HCT116 (cell line): ENCODE measurements at regions not wholly inside any gene's neighbourhood (a gene's known extent, or its start where the extent isn't known, plus 50 kb on each side); places are given as distances from the start of the nearest gene placed in this dataset.

Experiments used
- ATAC-seq: fragments of 200-7000 bp; cut with Tn5 transposase; 2 replicates; pipeline ENCODE4 v1.9.1; 2020; ENCODE audit warnings: mild to moderate bottlenecking, moderate library complexity
- BruUV-seq: library from RNA; stranded (reverse); fragments of 400-500 nt; replicated peaks from 2 replicates; lab custom pipeline; 2021; lab: Mats Ljungman, UMichigan
- CTCF ChIA-PET: fragments of 300-600 bp; sonication (Branson Sonifier 250); formaldehyde crosslinking; loops from one replicate; lab custom pipeline; 2021; ENCODE audit warnings: antibody characterized with exemption; lab: Charles Lee
- POLR2A ChIA-PET: fragments of 300-600, 350-600 bp; sonication (Branson Sonifier 250); formaldehyde crosslinking; loops from one replicate; lab custom pipeline; 2021; ENCODE audit warnings: antibody characterized with exemption; lab: Charles Lee
- RAD21 ChIA-PET, 2 experiments: fragments of 300-600 bp; sonication (Branson Sonifier 250); formaldehyde crosslinking; loops; one replicate each; lab custom pipeline; 2023; ENCODE audit warnings: low total read pairs in 2 of 2; ENCODE audit not compliant: uncharacterized antibody in 2 of 2, unreplicated experiment in 2 of 2, low non-redundant PET in 1 of 2; lab: Charles Lee
- DNase-seq: peaks from one replicate; pipeline ENCODE4 v3.0.0-alpha.2; 2010; ENCODE audit warnings: low read depth, low spot score
- H2AFZ ChIP-seq: fragments of 200-600 bp; shearing (Covaris generic), sonication (generic); 2 replicates; pipeline ENCODE4 v1.6.1; 2017; ENCODE audit warnings: low read depth, mixed run types, mixed read lengths, antibody characterized with exemption, low read length; ENCODE audit not compliant: poor library complexity, severe bottlenecking
- H3K27ac ChIP-seq: 2 replicates; pipeline ENCODE4 v1.5.1; 2012; ENCODE audit warnings: low read depth, low read length
- H3K27me3 ChIP-seq: fragments of 200-600 bp; sonication (generic); 2 replicates; pipeline ENCODE4 v1.6.1; 2016; ENCODE audit warnings: mixed run types, low read length, mixed read lengths; ENCODE audit not compliant: insufficient read depth
- H3K36me3 ChIP-seq, 2 experiments: fragments of 200-500 bp in 1 of 2; fragments of 200-600 bp in 1 of 2; sonication (Bioruptor generic) in 1 of 2; sonication (generic) in 1 of 2; 2 replicates each; pipeline versions ENCODE4 v1.5.1 to v1.6.1; 2014 to 2016; ENCODE audit warnings: low read length in 2 of 2, inconsistent platforms in 1 of 2, mixed read lengths in 1 of 2, mixed run types in 1 of 2; ENCODE audit not compliant: insufficient read depth in 2 of 2, control insufficient read depth in 1 of 2
- H3K4me1 ChIP-seq, 2 experiments: fragments of 200-600 bp in 1 of 2; sonication (generic) in 1 of 2; 2 replicates each; pipeline versions ENCODE4 v1.5.1 to v1.6.1; 2012 to 2017; ENCODE audit warnings: low read length in 2 of 2, inconsistent platforms in 1 of 2, mild to moderate bottlenecking in 1 of 2, mixed read lengths in 1 of 2, mixed run types in 1 of 2, moderate library complexity in 1 of 2; ENCODE audit not compliant: insufficient read depth in 2 of 2, control insufficient read depth in 1 of 2
- H3K4me2 ChIP-seq: fragments of 200-600 bp; sonication (generic); 2 replicates; pipeline ENCODE4 v1.6.1; 2017; ENCODE audit warnings: mixed run types, low read length, mixed read lengths
- H3K4me3 ChIP-seq, 2 experiments: fragments of 200-600 bp in 1 of 2; sonication (generic) in 1 of 2; replicated peaks in 1 of 2; 2 replicates each; pipeline ENCODE4 v1.5.1; 2011 to 2016; ENCODE audit warnings: low read length in 2 of 2, control low read depth in 1 of 2, low read depth in 1 of 2, mild to moderate bottlenecking in 1 of 2, mixed read lengths in 1 of 2, mixed run types in 1 of 2
- H3K79me2 ChIP-seq: fragments of 200-600 bp; sonication (generic); 2 replicates; pipeline ENCODE4 v1.6.1; 2017; ENCODE audit warnings: mild to moderate bottlenecking, mixed run types, low read length, moderate library complexity, mixed read lengths; ENCODE audit not compliant: insufficient read depth
- H3K9ac ChIP-seq: fragments of 200-600 bp; sonication (generic); 2 replicates; pipeline ENCODE4 v1.6.1; 2016; ENCODE audit warnings: low read length, mixed read lengths
- H3K9me2 ChIP-seq: fragments of 200-600 bp; sonication (generic), shearing (Covaris generic); 2 replicates; pipeline ENCODE4 v1.6.1; 2017; ENCODE audit warnings: mixed run types, mild to moderate bottlenecking, moderate library complexity; ENCODE audit not compliant: insufficient read depth
- H3K9me3 ChIP-seq, 2 experiments: fragments of 200-500 bp in 1 of 2; fragments of 200-600 bp in 1 of 2; sonication (Bioruptor generic) in 1 of 2; sonication (generic) in 1 of 2; 2 replicates each; pipeline ENCODE4 v1.6.1; 2014 to 2017; ENCODE audit warnings: low read length in 2 of 2, mixed read lengths in 2 of 2, inconsistent platforms in 1 of 2, low read depth in 1 of 2, mild to moderate bottlenecking in 1 of 2, mixed run types in 1 of 2, moderate library complexity in 1 of 2; ENCODE audit not compliant: control insufficient read depth in 1 of 2, insufficient read depth in 1 of 2
- H4K20me1 ChIP-seq: fragments of 200-600 bp; sonication (generic), shearing (Covaris generic); 2 replicates; pipeline ENCODE4 v1.6.1; 2017; ENCODE audit warnings: mixed run types, mild to moderate bottlenecking, moderate library complexity; ENCODE audit not compliant: insufficient read depth
- CEBPB ChIP-seq: IDR thresholded peaks from 2 replicates; pipeline ENCODE4 v1.6.1; 2012; ENCODE audit warnings: low read depth
- EGR1 ChIP-seq: IDR thresholded peaks from 2 replicates; pipeline ENCODE4 v1.6.1; 2012; ENCODE audit warnings: low read depth
- ELF1 ChIP-seq: IDR thresholded peaks from 2 replicates; pipeline ENCODE4 v1.6.1; 2012; ENCODE audit warnings: low read depth, borderline replicate concordance
- EZH2phosphoT487 ChIP-seq: fragments of 200-600 bp; IDR thresholded peaks from 2 replicates; pipeline ENCODE4 v1.6.1; 2018; ENCODE audit warnings: antibody characterized with exemption, borderline replicate concordance
- FOSL1 ChIP-seq: IDR thresholded peaks from 2 replicates; pipeline ENCODE4 v1.6.1; 2012; ENCODE audit warnings: low read depth
- JUND ChIP-seq: IDR thresholded peaks from 2 replicates; pipeline ENCODE4 v1.6.1; 2012
- RAD21 ChIP-seq: IDR thresholded peaks from 2 replicates; pipeline ENCODE4 v1.6.1; 2012; ENCODE audit warnings: low read depth, mild to moderate bottlenecking
- YY1 ChIP-seq: IDR thresholded peaks from 2 replicates; pipeline ENCODE4 v1.6.1; 2011; ENCODE audit warnings: low read length, low read depth, moderate library complexity, mild to moderate bottlenecking; ENCODE audit not compliant: insufficient replicate concordance; ENCODE audit errors: extremely low read depth
- ZFX ChIP-seq: fragments of 450-650 bp; IDR thresholded peaks from 2 replicates; pipeline ENCODE4 v1.6.1; 2017
- intact Hi-C: fragments of 100-400 bp; cut with micrococcal nuclease; formaldehyde crosslinking; loops from 2 replicates; pipeline ENCODE4 v1.10.0; 2022
- TF ChIP-seq, protein P1 (sequence below), 3 experiments: fragments of 200-600 bp in 1 of 3; sonication (generic) in 1 of 3; IDR thresholded peaks in 2 of 3; conservative IDR thresholded peaks in 1 of 3; 2 replicates each; pipeline ENCODE4 v1.5.1; 2012 to 2017; ENCODE audit warnings: low read depth in 2 of 3, low read length in 2 of 3, antibody characterized with exemption in 1 of 3, borderline replicate concordance in 1 of 3, control low read depth in 1 of 3, mild to moderate bottlenecking in 1 of 3, mixed read lengths in 1 of 3, mixed run types in 1 of 3, moderate library complexity in 1 of 3; ENCODE audit not compliant: insufficient read depth in 1 of 3
- TF ChIP-seq, protein P2 (sequence below): IDR thresholded peaks from 2 replicates; pipeline ENCODE4 v1.6.1; 2011; ENCODE audit warnings: mild to moderate bottlenecking, low read length, moderate library complexity; ENCODE audit not compliant: insufficient replicate concordance; ENCODE audit errors: extremely low read depth

DNA sequence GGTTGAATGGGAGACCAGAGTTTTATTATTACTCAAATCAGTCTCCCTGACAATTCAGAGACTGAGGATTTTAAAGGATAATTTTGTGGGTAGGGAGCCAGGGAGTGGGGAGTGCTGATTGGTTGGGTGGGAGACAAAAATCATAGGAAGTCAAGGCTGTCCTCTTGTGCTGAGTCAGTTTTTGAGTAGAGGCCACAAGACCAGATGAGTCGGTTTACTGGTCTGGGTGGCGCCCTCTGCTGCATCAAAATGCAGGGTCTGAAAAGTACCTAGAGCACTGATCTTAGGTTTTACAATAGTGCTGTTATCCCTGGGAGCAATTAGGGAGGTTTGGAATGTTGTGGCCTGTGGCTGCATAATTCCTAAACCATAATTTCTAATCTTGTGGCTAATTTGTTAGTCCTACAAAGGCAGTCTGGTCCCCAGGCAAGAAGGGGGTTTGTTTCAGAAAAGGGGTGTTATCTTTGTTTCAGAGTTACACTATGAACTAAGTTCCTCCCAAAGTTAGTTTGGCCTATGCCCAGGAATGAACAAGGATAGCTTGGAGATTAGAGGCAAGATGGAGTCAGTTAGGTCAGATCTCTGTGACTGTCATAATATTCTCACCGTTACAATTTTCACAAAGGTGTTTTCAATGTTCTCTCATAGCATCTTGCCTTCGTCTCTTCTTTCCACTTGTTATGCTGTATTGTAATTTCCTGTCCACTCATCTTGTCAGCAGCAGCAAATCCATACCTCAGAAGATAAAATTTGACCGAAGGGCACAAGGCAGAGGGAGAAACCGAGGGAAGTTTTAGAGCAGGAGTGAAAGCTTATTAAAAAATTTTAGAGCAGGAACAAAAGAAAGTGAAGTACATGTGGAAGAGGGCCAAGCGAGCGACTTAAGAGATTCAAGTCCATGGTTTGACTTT, 59.2 kb upstream of the CLINT1 start:
- BruUV-seq, result no TSS peak
- no peaks in the 10 kb centered on the region for H3K27me3 ChIP-seq
- TF ChIP-seq ELF1 (no peak), CEBPB (no peak), JUND (0 out of 2 replicates have a peak, but pooled peaks have one; percentile 11), EGR1 (no peak), ZFX (no peak), RAD21 (peak; percentile 71), FOSL1 (no peak), EZH2phosphoT487 (no peak), YY1 (peak; percentile 16)
- TF ChIP-seq, protein P1, sequence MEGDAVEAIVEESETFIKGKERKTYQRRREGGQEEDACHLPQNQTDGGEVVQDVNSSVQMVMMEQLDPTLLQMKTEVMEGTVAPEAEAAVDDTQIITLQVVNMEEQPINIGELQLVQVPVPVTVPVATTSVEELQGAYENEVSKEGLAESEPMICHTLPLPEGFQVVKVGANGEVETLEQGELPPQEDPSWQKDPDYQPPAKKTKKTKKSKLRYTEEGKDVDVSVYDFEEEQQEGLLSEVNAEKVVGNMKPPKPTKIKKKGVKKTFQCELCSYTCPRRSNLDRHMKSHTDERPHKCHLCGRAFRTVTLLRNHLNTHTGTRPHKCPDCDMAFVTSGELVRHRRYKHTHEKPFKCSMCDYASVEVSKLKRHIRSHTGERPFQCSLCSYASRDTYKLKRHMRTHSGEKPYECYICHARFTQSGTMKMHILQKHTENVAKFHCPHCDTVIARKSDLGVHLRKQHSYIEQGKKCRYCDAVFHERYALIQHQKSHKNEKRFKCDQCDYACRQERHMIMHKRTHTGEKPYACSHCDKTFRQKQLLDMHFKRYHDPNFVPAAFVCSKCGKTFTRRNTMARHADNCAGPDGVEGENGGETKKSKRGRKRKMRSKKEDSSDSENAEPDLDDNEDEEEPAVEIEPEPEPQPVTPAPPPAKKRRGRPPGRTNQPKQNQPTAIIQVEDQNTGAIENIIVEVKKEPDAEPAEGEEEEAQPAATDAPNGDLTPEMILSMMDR (IDR thresholded peaks at IDR 0.05 in 2 of 3, conservative IDR thresholded peaks at IDR 0.05 in 1 of 3; ENCODE audit: borderline replicate concordance in 1 of 3, insufficient read depth in 1 of 3, low read depth in 2 of 3, low read length in 2 of 3), result peak; percentile 70 to 81 (median 73)
- TF ChIP-seq, protein P2, sequence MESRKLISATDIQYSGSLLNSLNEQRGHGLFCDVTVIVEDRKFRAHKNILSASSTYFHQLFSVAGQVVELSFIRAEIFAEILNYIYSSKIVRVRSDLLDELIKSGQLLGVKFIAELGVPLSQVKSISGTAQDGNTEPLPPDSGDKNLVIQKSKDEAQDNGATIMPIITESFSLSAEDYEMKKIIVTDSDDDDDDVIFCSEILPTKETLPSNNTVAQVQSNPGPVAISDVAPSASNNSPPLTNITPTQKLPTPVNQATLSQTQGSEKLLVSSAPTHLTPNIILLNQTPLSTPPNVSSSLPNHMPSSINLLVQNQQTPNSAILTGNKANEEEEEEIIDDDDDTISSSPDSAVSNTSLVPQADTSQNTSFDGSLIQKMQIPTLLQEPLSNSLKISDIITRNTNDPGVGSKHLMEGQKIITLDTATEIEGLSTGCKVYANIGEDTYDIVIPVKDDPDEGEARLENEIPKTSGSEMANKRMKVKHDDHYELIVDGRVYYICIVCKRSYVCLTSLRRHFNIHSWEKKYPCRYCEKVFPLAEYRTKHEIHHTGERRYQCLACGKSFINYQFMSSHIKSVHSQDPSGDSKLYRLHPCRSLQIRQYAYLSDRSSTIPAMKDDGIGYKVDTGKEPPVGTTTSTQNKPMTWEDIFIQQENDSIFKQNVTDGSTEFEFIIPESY, result no peak
- peak; percentile 66 for DNase-seq
- no peaks in the 10 kb centered on the region for H4K20me1 ChIP-seq
- H3K9me3 ChIP-seq, result no peaks in the 10 kb centered on the region
- no peak overlapping the region for H3K4me2 ChIP-seq
- no peaks in the 10 kb centered on the region for H3K9me2 ChIP-seq
- CTCF ChIA-PET, result interaction anchor here (1.7 kb wide), 1 partner anchor 101 kb away, joined by 4 read pairs; no protein-coding TSS in a partner anchor
- peak overlapping the region; percentile 55 for H2AFZ ChIP-seq
- 0 out of 4 replicates have a peak, but pooled peaks cover 0 to 3% of the 10 kb centered on the region in 2 experiments for H3K4me1 ChIP-seq
- intact Hi-C loops, result loop anchor here (1.0 to 10.0 kb wide), 3 partner anchors 63 to 153 kb away; no protein-coding TSS in a partner anchor
- H3K27ac ChIP-seq, result no peak overlapping the region
- no peak overlapping the region for H3K9ac ChIP-seq
- POLR2A ChIA-PET, result no interaction called here
- no peak overlapping the region for H3K4me3 ChIP-seq
- no peaks in the 10 kb centered on the region for H3K79me2 ChIP-seq
- H3K36me3 ChIP-seq, result no peaks in the 10 kb centered on the region
- RAD21 ChIA-PET, result interaction anchor here in 1 of 2 experiments (0.7 kb wide), 1 partner anchor 89 kb away, joined by 3 read pairs; no protein-coding TSS in a partner anchor
- peak; percentile 100 for ATAC-seq
